Kidney (tissue), 13 donors: ENCODE measurements at regions not wholly inside any gene's neighbourhood (a gene's known extent, or its start where the extent isn't known, plus 50 kb on each side); places are given as distances from the start of the nearest gene placed in this dataset.

Source experiments
- DNase-seq, 5 donors: peaks; one replicate each; pipeline ENCODE4 v3.0.0-alpha.2; 2013 to 2020
- FAIRE-seq: peaks from 2 replicates; lab custom pipeline; 2012; peaks lifted over from hg19 to GRCh38; lab: Jason Lieb, UNC
- H3K27ac ChIP-seq, 2 donors: one replicate each; pipeline ENCODE4 v1.7.0; 2013; ENCODE audit warnings: low read depth in 2 of 2, low read length in 2 of 2, inconsistent platforms in 1 of 2
- H3K27me3 ChIP-seq: one replicate; pipeline ENCODE4 v1.7.1; 2013; ENCODE audit warnings: low read length, inconsistent platforms; ENCODE audit not compliant: control insufficient read depth, insufficient read depth
- H3K36me3 ChIP-seq, 3 donors: one replicate each; pipeline versions ENCODE4 v1.7.0 to v1.7.1; 2013; ENCODE audit warnings: low read length in 3 of 3, control low read depth in 1 of 3, inconsistent platforms in 1 of 3; ENCODE audit not compliant: insufficient read depth in 3 of 3, control insufficient read depth in 2 of 3
- H3K4me1 ChIP-seq, 3 donors: one replicate each; pipeline versions ENCODE4 v1.7.0 to v1.7.1; 2013; ENCODE audit warnings: low read length in 3 of 3, inconsistent platforms in 1 of 3, low read depth in 1 of 3; ENCODE audit not compliant: control insufficient read depth in 2 of 3, insufficient read depth in 2 of 3
- H3K4me3 ChIP-seq, 3 donors: one replicate each; pipeline versions ENCODE4 v1.7.0 to v1.8.1; 2013; ENCODE audit warnings: low read length in 3 of 3, control low read depth in 1 of 3, inconsistent platforms in 1 of 3
- H3K9ac ChIP-seq, 3 donors: one replicate each; pipeline versions ENCODE4 v1.7.0 to v1.7.1; 2013; ENCODE audit warnings: low read length in 3 of 3, control low read depth in 1 of 3, inconsistent platforms in 1 of 3
- H3K9me3 ChIP-seq, 3 donors: one replicate each; pipeline versions ENCODE4 v1.7.0 to v1.7.1; 2013; ENCODE audit warnings: low read length in 3 of 3, control low read depth in 1 of 3, inconsistent platforms in 1 of 3; ENCODE audit not compliant: control insufficient read depth in 2 of 3, insufficient read depth in 1 of 3
- CTCF ChIP-seq: IDR thresholded peaks from 3 replicates; pipeline ENCODE4 v1.5.1; 2012; ENCODE audit warnings: mild to moderate bottlenecking, moderate library complexity, borderline replicate concordance; ENCODE audit not compliant: insufficient read depth; ENCODE audit errors: extremely low read depth
- intact Hi-C: fragments of 100-400 bp; cut with DNase I; formaldehyde crosslinking; loops from one replicate; pipeline ENCODE4 v1.11.1; 2022
- donor health status: control.
- donor health status: control.
- donor health status: control.
- donor health status: control.
- donor health status: control.
- donor health status: DM: yes; HTN: yes; CAD: no.
- donor health status: Normal renal cell carcinoma (clear cell type).

- Histone ChIP-seq H3K4me1 (no peaks in the 10 kb centered on the region), H3K27me3 (no peaks in the 10 kb centered on the region), H3K9me3 (no peaks in the 10 kb centered on the region), H3K4me3 (no peak overlapping the region), H3K36me3 (no peaks in the 10 kb centered on the region), H3K27ac (no peak overlapping the region), H3K9ac (no peak overlapping the region)
- intact Hi-C loops = no loop called here
- DNase-seq (peak in 1 of 5 donors; percentile 59), FAIRE-seq (no peak)
- no peak for TF ChIP-seq CTCF
Measured at GRCh38 chr7:124480821-124481290, 284.7 kb downstream of the GPR37 start.

- Histone ChIP-seq H3K4me3 (no peak overlapping the region), H3K9me3 (no peaks in the 10 kb centered on the region), H3K27ac (no peak overlapping the region), H3K36me3 (no peaks in the 10 kb centered on the region), H3K27me3 (no peaks in the 10 kb centered on the region), H3K4me1 (no peaks in the 10 kb centered on the region), H3K9ac (no peak overlapping the region)
- FAIRE-seq (no peak), DNase-seq (no peak)
- intact Hi-C loops = no loop called here
- TF ChIP-seq CTCF = no peak
Measured at GRCh38 chr7:124480036-124480820, 285.4 kb downstream of the GPR37 start.

GRCh38 chr7:124462249-124462648 is 303.3 kb downstream of the GPR37 start:
- FAIRE-seq = no peak
- no peak for TF ChIP-seq CTCF
- no peaks in the 10 kb centered on the region for H3K9me3 ChIP-seq
- H3K27me3 ChIP-seq = no peaks in the 10 kb centered on the region
- intact Hi-C loops = no loop called here
- DNase-seq = no peak
- H3K4me3 ChIP-seq = no peak overlapping the region
- H3K36me3 ChIP-seq = no peaks in the 10 kb centered on the region
- peaks cover 0 to 5% (median 0%) of the 10 kb centered on the region in 3 donors for H3K4me1 ChIP-seq
- no peak overlapping the region for H3K27ac ChIP-seq
- no peak overlapping the region for H3K9ac ChIP-seq
